Trophoblast cell (in vitro differentiated cells and primary cell): ENCODE measurements at regions not wholly inside any gene's neighbourhood (a gene's known extent, or its start where the extent isn't known, plus 50 kb on each side); places are given as distances from the start of the nearest gene placed in this dataset.
A peak's percentile ranks its signal among the peaks of the same experiment; 100 is the strongest.

ENCODE experiments used
- DNase-seq, 2 donors: peaks; one replicate each; pipeline ENCODE4 v3.0.0-alpha.2; 2016
- H2AFZ ChIP-seq: 2 replicates; pipeline ENCODE4 v1.6.1; 2013; ENCODE audit warnings: low read length, moderate library complexity, mild to moderate bottlenecking; ENCODE audit not compliant: insufficient read depth, poor library complexity
- H2AK5ac ChIP-seq: 2 replicates; pipeline ENCODE4 v1.6.1; 2013; ENCODE audit warnings: mild to moderate bottlenecking, low read length
- H2BK120ac ChIP-seq: 2 replicates; pipeline ENCODE4 v1.6.1; 2013; ENCODE audit warnings: low read length, mild to moderate bottlenecking, moderate library complexity; ENCODE audit not compliant: insufficient read depth, poor library complexity
- H2BK12ac ChIP-seq: 2 replicates; pipeline ENCODE4 v1.6.1; 2013; ENCODE audit warnings: mild to moderate bottlenecking, low read length, moderate library complexity
- H2BK5ac ChIP-seq: 2 replicates; pipeline ENCODE4 v1.6.1; 2013; ENCODE audit warnings: low read length, low read depth, moderate library complexity, mild to moderate bottlenecking; ENCODE audit not compliant: poor library complexity
- H3K14ac ChIP-seq: 2 replicates; pipeline ENCODE4 v1.6.1; 2013; ENCODE audit warnings: mild to moderate bottlenecking, low read length
- H3K18ac ChIP-seq: 2 replicates; pipeline ENCODE4 v1.6.1; 2013; ENCODE audit warnings: mild to moderate bottlenecking, low read length
- H3K23ac ChIP-seq: 2 replicates; pipeline ENCODE4 v1.6.1; 2013; ENCODE audit warnings: low read length
- H3K27ac ChIP-seq: 2 replicates; pipeline ENCODE4 v1.5.1; 2013; ENCODE audit warnings: low read depth, mild to moderate bottlenecking, inconsistent platforms, low read length, moderate library complexity
- H3K27me3 ChIP-seq: 2 replicates; pipeline ENCODE4 v1.6.1; 2013; ENCODE audit warnings: inconsistent platforms, mild to moderate bottlenecking, low read length, moderate library complexity; ENCODE audit not compliant: insufficient read depth
- H3K36me3 ChIP-seq, 2 experiments: 1 replicate in 1 of 2; 2 replicates in 1 of 2; pipeline ENCODE4 v1.6.1; 2013; ENCODE audit warnings: low read length in 2 of 2, mild to moderate bottlenecking in 2 of 2, moderate library complexity in 1 of 2; ENCODE audit not compliant: insufficient read depth in 2 of 2, control insufficient read depth in 1 of 2
- H3K4ac ChIP-seq: 2 replicates; pipeline ENCODE4 v1.6.1; 2013; ENCODE audit warnings: low read depth, mild to moderate bottlenecking, low read length, moderate library complexity
- H3K4me1 ChIP-seq, 2 experiments: 1 replicate in 1 of 2; 2 replicates in 1 of 2; pipeline ENCODE4 v1.6.1; 2013; ENCODE audit warnings: low read length in 2 of 2, mild to moderate bottlenecking in 2 of 2, moderate library complexity in 1 of 2; ENCODE audit not compliant: insufficient read depth in 2 of 2, control insufficient read depth in 1 of 2
- H3K4me2 ChIP-seq: 2 replicates; pipeline ENCODE4 v1.6.1; 2013; ENCODE audit warnings: inconsistent platforms, mild to moderate bottlenecking, low read length, moderate library complexity
- H3K4me3 ChIP-seq: 2 replicates; pipeline ENCODE4 v1.5.1; 2013; ENCODE audit warnings: mild to moderate bottlenecking, low read depth, low read length, inconsistent platforms
- H3K79me1 ChIP-seq: one replicate; pipeline ENCODE4 v1.6.1; 2013; ENCODE audit warnings: low read length
- H3K79me2 ChIP-seq: 2 replicates; pipeline ENCODE4 v1.6.1; 2013; ENCODE audit warnings: low read length, mild to moderate bottlenecking; ENCODE audit not compliant: control insufficient read depth, insufficient read depth, poor library complexity
- H3K9ac ChIP-seq: 2 replicates; pipeline ENCODE4 v1.6.1; 2013; ENCODE audit warnings: mild to moderate bottlenecking, low read length
- H3K9me3 ChIP-seq: 2 replicates; pipeline ENCODE4 v1.6.1; 2013; ENCODE audit warnings: low read depth, mild to moderate bottlenecking, control low read depth, inconsistent platforms, low read length; ENCODE audit not compliant: insufficient read depth
- H4K12ac ChIP-seq: 2 replicates; pipeline ENCODE4 v1.6.1; 2013; ENCODE audit warnings: low read depth, mild to moderate bottlenecking, low read length, moderate library complexity
- H4K8ac ChIP-seq: 2 replicates; pipeline ENCODE4 v1.6.1; 2013; ENCODE audit warnings: low read depth, mild to moderate bottlenecking, low read length, moderate library complexity
- H4K91ac ChIP-seq: one replicate; pipeline ENCODE4 v1.6.1; 2013; ENCODE audit warnings: low read depth, mild to moderate bottlenecking, low read length, moderate library complexity
- WGBS: extraction: QIAGEN DNeasy Blood & Tissue Kit; methylation state at CpG from one replicate; pipeline ENCODE4 v1.1.7; 2013; ENCODE audit warnings: missing lambda C conversion rate; ENCODE audit not compliant: insufficient read length, insufficient coverage; ENCODE audit errors: extremely low coverage; 5-methylcytosine and 5-hydroxymethylcytosine counted together

DNA sequence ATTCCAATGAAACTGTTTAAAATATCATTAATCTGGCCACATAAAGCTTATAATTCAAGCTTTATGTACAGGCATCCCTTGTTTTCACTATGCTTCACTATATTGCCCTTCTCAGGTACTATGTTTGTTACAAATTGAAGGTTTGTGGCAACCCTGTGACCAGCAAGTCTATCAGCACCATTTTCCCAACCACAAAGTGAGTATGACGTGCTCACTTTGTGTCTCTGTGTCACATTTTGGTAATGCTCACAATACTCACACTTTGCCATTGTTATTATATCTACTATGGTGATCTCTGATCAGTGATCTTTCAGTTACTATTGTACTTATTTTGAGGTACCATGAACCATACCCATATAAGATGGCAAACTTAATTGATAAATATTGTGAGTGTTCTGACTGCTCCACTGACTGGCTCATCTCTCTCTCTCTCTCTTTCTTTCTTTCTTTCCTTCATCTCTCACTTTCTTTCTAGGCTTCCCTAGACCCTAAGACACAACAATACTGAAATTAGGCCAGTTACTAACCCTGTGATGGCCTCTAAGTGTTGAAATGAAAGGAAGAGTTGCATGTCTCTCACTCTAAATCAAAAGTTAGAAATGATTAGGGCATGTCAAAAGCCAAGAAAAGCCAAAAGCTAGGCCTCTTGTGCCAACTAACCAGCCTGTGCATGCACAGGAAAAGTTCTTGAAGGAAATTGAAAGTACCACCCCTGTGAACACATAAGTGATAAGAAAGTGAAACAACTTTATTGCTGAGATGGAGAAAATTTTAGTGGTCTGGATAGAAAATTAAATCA lies 227.9 kb downstream of the BCAS1 start:
- H3K4me1 ChIP-seq = no peaks in the 10 kb centered on the region
- H3K36me3 ChIP-seq = no peaks in the 10 kb centered on the region
- H3K4me3 ChIP-seq = no peak overlapping the region
- DNase-seq = no peak
- no peak overlapping the region for H3K9ac ChIP-seq
- no peak overlapping the region for H3K18ac ChIP-seq
- no peak overlapping the region for H2BK5ac ChIP-seq
- no peaks in the 10 kb centered on the region for H3K79me2 ChIP-seq
- no peak overlapping the region for H2BK120ac ChIP-seq
- H3K27ac ChIP-seq = no peak overlapping the region
- H3K23ac ChIP-seq = no peak overlapping the region
- no peak overlapping the region for H3K4me2 ChIP-seq
- no peak overlapping the region for H3K14ac ChIP-seq
- H3K4ac ChIP-seq = no peak overlapping the region
- H3K9me3 ChIP-seq = no peaks in the 10 kb centered on the region
- H4K12ac ChIP-seq = no peak overlapping the region
- H2AFZ ChIP-seq = no peak overlapping the region
- no peak overlapping the region for H4K8ac ChIP-seq
- H2BK12ac ChIP-seq = no peak overlapping the region
- H3K27me3 ChIP-seq = no peaks in the 10 kb centered on the region
- no peak overlapping the region for H2AK5ac ChIP-seq
- no peak overlapping the region for H4K91ac ChIP-seq
- no CpG with 5 or more reads among the region's 1 CpG for WGBS
- peaks cover 2% of the 10 kb centered on the region for H3K79me1 ChIP-seq

DNA sequence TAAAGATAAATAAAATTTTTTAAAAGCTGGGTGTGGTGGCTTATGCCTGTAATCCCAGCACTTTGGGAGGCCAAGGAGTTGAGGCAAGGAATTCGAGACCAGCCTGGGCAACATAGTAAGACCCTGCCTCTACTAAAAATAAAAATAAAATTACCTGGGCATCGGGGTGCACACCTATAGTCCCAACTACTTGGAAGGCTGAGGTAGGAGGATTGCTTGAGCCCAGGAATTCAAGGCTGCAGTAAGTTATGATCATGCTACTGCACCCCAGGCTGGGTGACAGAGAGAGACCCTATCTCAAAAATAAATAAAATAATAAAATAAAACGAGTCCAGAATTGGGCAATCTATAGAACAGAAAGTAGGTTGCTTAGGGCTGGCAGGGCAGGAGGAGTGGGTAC lies 228.7 kb downstream of the BCAS1 start:
- no peak for DNase-seq
- Histone ChIP-seq H2BK12ac (no peak overlapping the region), H3K4me3 (no peak overlapping the region), H4K12ac (no peak overlapping the region), H3K36me3 (no peaks in the 10 kb centered on the region), H2AK5ac (no peak overlapping the region), H3K27ac (no peak overlapping the region), H2BK5ac (no peak overlapping the region), H3K4me2 (no peak overlapping the region), H3K9me3 (no peaks in the 10 kb centered on the region), H3K14ac (no peak overlapping the region), H3K79me2 (no peaks in the 10 kb centered on the region), H3K27me3 (no peaks in the 10 kb centered on the region), H3K23ac (no peak overlapping the region), H2AFZ (no peak overlapping the region), H3K9ac (no peak overlapping the region), H4K91ac (no peak overlapping the region), H3K18ac (no peak overlapping the region), H3K79me1 (peaks cover 2% of the 10 kb centered on the region), H3K4ac (no peak overlapping the region), H3K4me1 (no peaks in the 10 kb centered on the region), H2BK120ac (no peak overlapping the region), H4K8ac (no peak overlapping the region)
- WGBS = no CpG with 5 or more reads among the region's 3 CpGs

DNA sequence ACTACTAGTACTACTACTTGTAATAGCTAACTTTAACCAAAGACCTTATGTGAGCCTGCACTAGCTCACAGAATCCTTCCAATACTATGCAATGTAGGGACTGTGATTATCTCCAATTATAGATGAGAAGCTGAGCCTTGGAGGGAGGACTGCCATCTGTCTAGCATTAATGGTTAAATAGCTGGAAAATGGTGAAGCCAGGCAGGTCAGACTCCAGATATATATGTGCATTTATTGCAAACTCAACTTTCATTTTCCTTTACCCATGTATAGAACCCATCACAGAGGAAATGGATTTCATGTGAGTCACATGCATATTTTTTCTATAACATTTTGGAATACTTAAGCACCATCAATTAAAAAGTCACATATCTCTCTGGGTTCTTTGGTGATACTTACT lies 229.9 kb downstream of the BCAS1 start:
- H4K91ac ChIP-seq = no peak overlapping the region
- H3K79me2 ChIP-seq = no peaks in the 10 kb centered on the region
- H3K9me3 ChIP-seq = no peaks in the 10 kb centered on the region
- no peak overlapping the region for H2AK5ac ChIP-seq
- H3K27ac ChIP-seq = no peak overlapping the region
- no peak overlapping the region for H3K4me2 ChIP-seq
- H3K4ac ChIP-seq = no peak overlapping the region
- no peak overlapping the region for H3K23ac ChIP-seq
- no peak overlapping the region for H3K14ac ChIP-seq
- DNase-seq = no peak
- H3K36me3 ChIP-seq = no peaks in the 10 kb centered on the region
- no peak overlapping the region for H3K9ac ChIP-seq
- no peak overlapping the region for H3K18ac ChIP-seq
- no peak overlapping the region for H4K12ac ChIP-seq
- H2BK120ac ChIP-seq = no peak overlapping the region
- H2BK5ac ChIP-seq = no peak overlapping the region
- H3K4me3 ChIP-seq = no peak overlapping the region
- H2BK12ac ChIP-seq = no peak overlapping the region
- no peaks in the 10 kb centered on the region for H3K4me1 ChIP-seq
- H4K8ac ChIP-seq = no peak overlapping the region
- H2AFZ ChIP-seq = no peak overlapping the region
- H3K27me3 ChIP-seq = no peaks in the 10 kb centered on the region
- peaks cover 2% of the 10 kb centered on the region for H3K79me1 ChIP-seq

DNA sequence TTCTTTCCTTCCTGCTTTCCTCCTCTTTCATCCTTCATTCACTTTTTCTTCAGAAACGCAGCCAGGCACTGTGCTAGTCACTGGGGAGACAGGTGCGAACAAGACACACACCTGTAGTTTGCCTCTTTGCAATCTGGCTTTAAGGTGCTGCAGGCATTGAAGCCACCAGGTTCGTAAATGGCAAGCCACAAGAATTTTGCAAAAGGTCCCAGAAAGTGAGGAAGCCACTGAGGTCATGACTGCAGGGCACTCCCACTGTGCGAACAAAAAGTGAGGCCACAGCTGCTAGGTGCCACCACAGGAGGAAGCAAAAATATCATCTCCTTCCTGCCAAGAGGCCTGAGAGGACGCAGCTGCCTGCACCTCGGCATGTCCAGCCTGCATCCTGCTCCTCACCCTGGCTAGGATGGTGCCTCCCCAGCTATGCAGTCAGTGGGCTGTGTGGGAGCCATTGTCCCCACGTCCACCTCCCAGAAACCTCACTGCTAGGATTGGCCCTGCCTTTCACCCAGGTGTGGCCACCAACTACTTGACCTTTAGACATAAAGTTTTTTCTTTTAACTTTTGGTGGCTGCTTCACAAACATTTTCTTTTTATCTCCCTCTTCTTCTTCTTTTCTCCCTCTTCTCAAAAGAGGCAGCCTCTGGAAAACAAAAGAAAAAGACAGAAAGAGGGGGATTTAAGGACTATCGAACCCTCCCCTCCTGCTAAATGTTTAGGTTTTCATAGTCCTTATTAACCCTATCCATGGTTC lies 230.8 kb downstream of the BCAS1 start:
- H3K4me1 ChIP-seq = no peaks in the 10 kb centered on the region
- H2BK5ac ChIP-seq = no peak overlapping the region
- no peak overlapping the region for H4K8ac ChIP-seq
- peak overlapping the region; percentile 79 for H2AK5ac ChIP-seq
- H3K36me3 ChIP-seq = no peaks in the 10 kb centered on the region
- no peak overlapping the region for H3K9ac ChIP-seq
- peaks cover 2% of the 10 kb centered on the region for H3K79me1 ChIP-seq
- DNase-seq = peak; percentile 31 to 33
- no peak overlapping the region for H2AFZ ChIP-seq
- peak overlapping the region; percentile 61 for H2BK12ac ChIP-seq
- no peak overlapping the region for H3K4me2 ChIP-seq
- no peak overlapping the region for H4K91ac ChIP-seq
- H3K23ac ChIP-seq = no peak overlapping the region
- no CpG with 5 or more reads among the region's 8 CpGs for WGBS
- H3K4ac ChIP-seq = no peak overlapping the region
- H3K79me2 ChIP-seq = no peaks in the 10 kb centered on the region
- H3K4me3 ChIP-seq = no peak overlapping the region
- no peak overlapping the region for H2BK120ac ChIP-seq
- no peaks in the 10 kb centered on the region for H3K9me3 ChIP-seq
- peak overlapping the region; percentile 46 for H3K14ac ChIP-seq
- no peaks in the 10 kb centered on the region for H3K27me3 ChIP-seq
- no peak overlapping the region for H3K27ac ChIP-seq
- H3K18ac ChIP-seq = no peak overlapping the region
- no peak overlapping the region for H4K12ac ChIP-seq
